ENCODE measurements at regions not wholly inside any gene's neighbourhood (a gene's known extent, or its start where the extent isn't known, plus 50 kb on each side); places are given as distances from the start of the nearest gene placed in this dataset.

GRCh38 chr5:53389093-53389492, 91.3 kb upstream of the FST start:
- TF ChIP-seq POLR2AphosphoS5 (IDR thresholded peaks at IDR 0.05) (no peak), EP300 (IDR thresholded peaks at IDR 0.05) (no peak)
- TF ChIP-seq, protein P1, sequence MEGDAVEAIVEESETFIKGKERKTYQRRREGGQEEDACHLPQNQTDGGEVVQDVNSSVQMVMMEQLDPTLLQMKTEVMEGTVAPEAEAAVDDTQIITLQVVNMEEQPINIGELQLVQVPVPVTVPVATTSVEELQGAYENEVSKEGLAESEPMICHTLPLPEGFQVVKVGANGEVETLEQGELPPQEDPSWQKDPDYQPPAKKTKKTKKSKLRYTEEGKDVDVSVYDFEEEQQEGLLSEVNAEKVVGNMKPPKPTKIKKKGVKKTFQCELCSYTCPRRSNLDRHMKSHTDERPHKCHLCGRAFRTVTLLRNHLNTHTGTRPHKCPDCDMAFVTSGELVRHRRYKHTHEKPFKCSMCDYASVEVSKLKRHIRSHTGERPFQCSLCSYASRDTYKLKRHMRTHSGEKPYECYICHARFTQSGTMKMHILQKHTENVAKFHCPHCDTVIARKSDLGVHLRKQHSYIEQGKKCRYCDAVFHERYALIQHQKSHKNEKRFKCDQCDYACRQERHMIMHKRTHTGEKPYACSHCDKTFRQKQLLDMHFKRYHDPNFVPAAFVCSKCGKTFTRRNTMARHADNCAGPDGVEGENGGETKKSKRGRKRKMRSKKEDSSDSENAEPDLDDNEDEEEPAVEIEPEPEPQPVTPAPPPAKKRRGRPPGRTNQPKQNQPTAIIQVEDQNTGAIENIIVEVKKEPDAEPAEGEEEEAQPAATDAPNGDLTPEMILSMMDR (IDR thresholded peaks at IDR 0.05), result no peak
